ENCODE measurements at regions not wholly inside any gene's neighbourhood (a gene's known extent, or its start where the extent isn't known, plus 50 kb on each side); places are given as distances from the start of the nearest gene placed in this dataset.

DNA sequence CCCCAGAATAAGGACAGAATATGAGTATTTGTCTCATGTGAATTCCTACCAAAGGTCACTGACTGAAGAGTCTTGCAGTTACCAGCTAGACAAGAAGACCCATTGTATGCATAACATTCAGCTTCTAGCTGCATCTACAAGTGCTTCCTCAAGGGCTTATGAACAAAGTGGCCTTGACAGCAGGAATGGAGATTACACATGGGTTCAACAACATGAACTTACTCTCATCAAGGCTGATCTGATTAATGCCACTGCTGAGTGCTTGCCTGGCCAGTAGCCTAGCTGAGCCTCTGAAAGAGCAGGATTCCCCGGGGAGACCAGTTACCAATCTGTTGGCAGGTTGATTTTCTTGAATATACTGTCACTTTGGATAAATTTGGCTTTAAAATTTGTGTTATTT is 76.7 kb upstream of the CHD1 start:
- no peak for DNase-seq (ENCODE audit: insufficient read length, low spot score, missing footprints)
- Histone ChIP-seq H3K79me2 (ENCODE audit: insufficient read depth, low read length) (no peaks in the 10 kb centered on the region), H4K20me1 (ENCODE audit: insufficient read depth, low read length) (no peaks in the 10 kb centered on the region), H3K4me3 (ENCODE audit: insufficient read depth, low read length) (no peak overlapping the region), H3K36me3 (ENCODE audit: insufficient read depth, low read length) (no peaks in the 10 kb centered on the region), H3K27ac (ENCODE audit: low read depth, low read length) (no peak overlapping the region), H3K9me3 (ENCODE audit: low read depth, low read length) (no peaks in the 10 kb centered on the region), H3K4me1 (ENCODE audit: insufficient read depth, low read length) (no peaks in the 10 kb centered on the region), H3K27me3 (ENCODE audit: insufficient read depth, low read length) (no peaks in the 10 kb centered on the region), H2AFZ (ENCODE audit: low read length) (no peak overlapping the region), H3K4me2 (ENCODE audit: insufficient read depth, low read length) (no peak overlapping the region)
- TF ChIP-seq, protein P1, sequence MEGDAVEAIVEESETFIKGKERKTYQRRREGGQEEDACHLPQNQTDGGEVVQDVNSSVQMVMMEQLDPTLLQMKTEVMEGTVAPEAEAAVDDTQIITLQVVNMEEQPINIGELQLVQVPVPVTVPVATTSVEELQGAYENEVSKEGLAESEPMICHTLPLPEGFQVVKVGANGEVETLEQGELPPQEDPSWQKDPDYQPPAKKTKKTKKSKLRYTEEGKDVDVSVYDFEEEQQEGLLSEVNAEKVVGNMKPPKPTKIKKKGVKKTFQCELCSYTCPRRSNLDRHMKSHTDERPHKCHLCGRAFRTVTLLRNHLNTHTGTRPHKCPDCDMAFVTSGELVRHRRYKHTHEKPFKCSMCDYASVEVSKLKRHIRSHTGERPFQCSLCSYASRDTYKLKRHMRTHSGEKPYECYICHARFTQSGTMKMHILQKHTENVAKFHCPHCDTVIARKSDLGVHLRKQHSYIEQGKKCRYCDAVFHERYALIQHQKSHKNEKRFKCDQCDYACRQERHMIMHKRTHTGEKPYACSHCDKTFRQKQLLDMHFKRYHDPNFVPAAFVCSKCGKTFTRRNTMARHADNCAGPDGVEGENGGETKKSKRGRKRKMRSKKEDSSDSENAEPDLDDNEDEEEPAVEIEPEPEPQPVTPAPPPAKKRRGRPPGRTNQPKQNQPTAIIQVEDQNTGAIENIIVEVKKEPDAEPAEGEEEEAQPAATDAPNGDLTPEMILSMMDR (IDR thresholded peaks at IDR 0.05; ENCODE audit: extremely low read depth, low read depth, low read length) = no peak

DNA sequence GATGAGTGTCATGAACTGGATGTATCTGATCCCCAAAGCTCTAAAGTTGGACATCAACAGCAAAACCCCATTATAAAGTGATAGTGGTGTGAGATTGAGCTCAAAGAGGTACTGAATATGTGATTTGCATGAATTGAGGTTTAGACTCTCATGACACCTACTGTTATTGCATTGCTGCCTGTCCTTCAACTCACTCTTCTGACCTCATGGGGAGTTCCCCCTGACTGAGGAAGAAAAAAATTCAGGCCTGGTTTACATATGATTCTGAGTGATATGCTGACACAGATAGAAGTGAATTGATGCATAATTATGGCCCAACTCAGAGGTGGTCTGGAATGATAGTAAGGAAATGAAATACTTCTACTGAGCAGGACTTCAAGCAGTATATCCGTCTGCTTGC is 76.2 kb upstream of the CHD1 start:
- H3K27ac ChIP-seq (ENCODE audit: low read depth, low read length) = no peak overlapping the region
- H3K4me3 ChIP-seq (ENCODE audit: insufficient read depth, low read length) = no peak overlapping the region
- TF ChIP-seq, protein P1 (IDR thresholded peaks at IDR 0.05; ENCODE audit: extremely low read depth, low read depth, low read length) = no peak
- H3K79me2 ChIP-seq (ENCODE audit: insufficient read depth, low read length) = no peaks in the 10 kb centered on the region
- H3K4me2 ChIP-seq (ENCODE audit: insufficient read depth, low read length) = no peak overlapping the region
- H4K20me1 ChIP-seq (ENCODE audit: insufficient read depth, low read length) = no peaks in the 10 kb centered on the region
- no peaks in the 10 kb centered on the region for H3K4me1 ChIP-seq (ENCODE audit: insufficient read depth, low read length)
- H3K36me3 ChIP-seq (ENCODE audit: insufficient read depth, low read length) = no peaks in the 10 kb centered on the region
- no peaks in the 10 kb centered on the region for H3K9me3 ChIP-seq (ENCODE audit: low read depth, low read length)
- H3K27me3 ChIP-seq (ENCODE audit: insufficient read depth, low read length) = no peaks in the 10 kb centered on the region
- no peak overlapping the region for H2AFZ ChIP-seq (ENCODE audit: low read length)
- no peak for DNase-seq (ENCODE audit: insufficient read length, low spot score, missing footprints)

DNA sequence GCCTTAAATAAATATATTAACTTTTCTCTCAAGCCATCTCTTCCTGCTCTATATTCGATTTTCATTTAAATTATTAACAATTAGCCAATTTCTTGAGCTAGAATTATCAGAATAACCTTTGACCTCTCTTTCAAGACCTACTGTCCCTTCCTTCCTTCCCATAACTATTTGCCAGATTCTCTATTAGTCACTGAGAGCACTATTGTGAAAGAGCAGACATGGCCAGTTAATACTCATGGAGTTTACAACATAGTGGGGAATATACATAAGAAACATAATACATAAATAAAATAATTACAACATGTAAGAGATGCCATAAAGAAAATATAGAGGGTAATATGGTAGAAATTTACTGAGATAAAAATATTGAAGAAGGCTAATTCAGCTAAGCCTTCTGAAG is 72.1 kb upstream of the CHD1 start:
- H3K36me3 ChIP-seq (ENCODE audit: insufficient read depth, low read length) = no peaks in the 10 kb centered on the region
- TF ChIP-seq, protein P1 (IDR thresholded peaks at IDR 0.05; ENCODE audit: extremely low read depth, low read depth, low read length) = no peak
- no peak for DNase-seq (ENCODE audit: insufficient read length, low spot score, missing footprints)
- H3K4me2 ChIP-seq (ENCODE audit: insufficient read depth, low read length) = no peak overlapping the region
- H2AFZ ChIP-seq (ENCODE audit: low read length) = no peak overlapping the region
- H3K27me3 ChIP-seq (ENCODE audit: insufficient read depth, low read length) = no peaks in the 10 kb centered on the region
- peaks cover 8% of the 10 kb centered on the region for H3K4me1 ChIP-seq (ENCODE audit: insufficient read depth, low read length)
- no peak overlapping the region for H3K4me3 ChIP-seq (ENCODE audit: insufficient read depth, low read length)
- H3K27ac ChIP-seq (ENCODE audit: low read depth, low read length) = no peak overlapping the region
- no peaks in the 10 kb centered on the region for H3K79me2 ChIP-seq (ENCODE audit: insufficient read depth, low read length)
- H4K20me1 ChIP-seq (ENCODE audit: insufficient read depth, low read length) = no peaks in the 10 kb centered on the region
- H3K9me3 ChIP-seq (ENCODE audit: low read depth, low read length) = no peaks in the 10 kb centered on the region

DNA sequence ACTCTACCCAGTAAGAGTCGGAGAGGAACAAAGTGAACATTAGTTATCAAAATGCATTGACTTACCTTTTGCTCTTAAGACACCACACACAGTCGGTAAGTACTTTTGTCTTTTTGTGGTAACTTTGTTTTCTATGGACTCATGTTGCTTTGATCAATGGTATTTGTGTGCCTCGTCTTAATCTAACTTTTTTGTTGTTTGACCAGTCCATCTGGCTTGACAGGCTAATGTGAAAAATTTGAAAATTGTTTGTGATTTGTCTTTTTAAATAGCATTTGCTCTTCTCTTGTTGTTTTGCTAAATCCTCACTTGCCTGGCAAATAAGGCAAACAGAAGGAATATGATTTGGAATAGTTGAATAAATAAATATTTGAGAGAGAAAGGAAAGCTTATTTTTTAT is 71.4 kb upstream of the CHD1 start:
- Histone ChIP-seq H3K4me2 (ENCODE audit: insufficient read depth, low read length) (no peak overlapping the region), H3K27me3 (ENCODE audit: insufficient read depth, low read length) (no peaks in the 10 kb centered on the region), H3K27ac (ENCODE audit: low read depth, low read length) (no peak overlapping the region), H3K36me3 (ENCODE audit: insufficient read depth, low read length) (no peaks in the 10 kb centered on the region), H4K20me1 (ENCODE audit: insufficient read depth, low read length) (no peaks in the 10 kb centered on the region), H2AFZ (ENCODE audit: low read length) (no peak overlapping the region), H3K4me3 (ENCODE audit: insufficient read depth, low read length) (no peak overlapping the region), H3K79me2 (ENCODE audit: insufficient read depth, low read length) (no peaks in the 10 kb centered on the region), H3K4me1 (ENCODE audit: insufficient read depth, low read length) (peaks cover 8% of the 10 kb centered on the region), H3K9me3 (ENCODE audit: low read depth, low read length) (no peaks in the 10 kb centered on the region)
- no peak for DNase-seq (ENCODE audit: insufficient read length, low spot score, missing footprints)
- TF ChIP-seq, protein P1 (IDR thresholded peaks at IDR 0.05; ENCODE audit: extremely low read depth, low read depth, low read length) = no peak
